HEK293 (cell line): ENCODE measurements at regions not wholly inside any gene's neighbourhood (a gene's known extent, or its start where the extent isn't known, plus 50 kb on each side); places are given as distances from the start of the nearest gene placed in this dataset.

Experiments used
- CTCF ChIA-PET: fragments of 350-600 bp; formaldehyde crosslinking; extraction: SDS; loops from one replicate; lab custom pipeline; 2021; ENCODE audit warnings: antibody characterized with exemption; lab: Yijun Ruan, JAX
- POLR2A ChIA-PET: fragments of 300-600 bp; formaldehyde crosslinking; extraction: SDS; loops from one replicate; lab custom pipeline; 2020; ENCODE audit warnings: antibody characterized with exemption, inconsistent platforms; lab: Yijun Ruan, JAX
- H3K27ac ChIP-seq: fragments of 200-500 bp; sonication (Bioruptor generic); 2 replicates; pipeline ENCODE4 v1.5.1; 2014; ENCODE audit warnings: low read depth, low read length, control low read depth, inconsistent platforms; ENCODE audit errors: extremely low read depth
- H3K36me3 ChIP-seq, 2 experiments: fragments of 200-500 bp in 1 of 2; sonication (Bioruptor generic) in 1 of 2; 1 replicate in 1 of 2; 2 replicates in 1 of 2; pipeline ENCODE4 v1.5.1; 2014 to 2017; ENCODE audit warnings: inconsistent platforms in 2 of 2, low read length in 2 of 2; ENCODE audit not compliant: control insufficient read depth in 2 of 2, insufficient read depth in 1 of 2
- H3K4me1 ChIP-seq: fragments of 200-500 bp; sonication (Bioruptor generic); 2 replicates; pipeline ENCODE4 v1.5.1; 2014; ENCODE audit warnings: mild to moderate bottlenecking, low read length, inconsistent platforms; ENCODE audit not compliant: control insufficient read depth, insufficient read depth
- H3K4me3 ChIP-seq: 2 replicates; pipeline ENCODE4 v1.5.1; 2011; ENCODE audit warnings: low read depth, mild to moderate bottlenecking, control low read depth, low read length, moderate library complexity
- H3K9me3 ChIP-seq: fragments of 200-500 bp; sonication (Bioruptor generic); 2 replicates; pipeline ENCODE4 v1.5.1; 2014; ENCODE audit warnings: low read depth, low read length, inconsistent platforms; ENCODE audit not compliant: control insufficient read depth, insufficient read depth
- GLI4 ChIP-seq: fragments of 450-650 bp; formaldehyde crosslinking; IDR thresholded peaks from 2 replicates; pipeline ENCODE4 v1.5.1; 2016; ENCODE audit warnings: missing biosample characterization, missing genetic modification characterization
- HOXC10 ChIP-seq: sonication (generic); formaldehyde crosslinking; IDR thresholded peaks from 2 replicates; pipeline ENCODE4 v1.8.1; 2023; ENCODE audit warnings: mild to moderate bottlenecking, missing genetic modification reagents
- KLF1 ChIP-seq: fragments of 450-650 bp; formaldehyde crosslinking; IDR thresholded peaks from 2 replicates; pipeline ENCODE4 v1.5.1; 2016; ENCODE audit warnings: missing biosample characterization, missing genetic modification characterization
- KLF9 ChIP-seq: fragments of 450-650 bp; formaldehyde crosslinking; IDR thresholded peaks from 2 replicates; pipeline ENCODE4 v1.5.1; 2016; ENCODE audit warnings: missing biosample characterization, missing genetic modification characterization, low read depth
- MZF1 ChIP-seq: fragments of 450-650 bp; formaldehyde crosslinking; IDR thresholded peaks from 2 replicates; pipeline ENCODE4 v1.5.1; 2017; ENCODE audit warnings: missing biosample characterization, missing genetic modification characterization, borderline replicate concordance
- ZBTB1 ChIP-seq: fragments of 450-650 bp; formaldehyde crosslinking; IDR thresholded peaks from 2 replicates; pipeline ENCODE4 v1.5.1; 2016; ENCODE audit warnings: missing biosample characterization, missing genetic modification characterization
- ZBTB49 ChIP-seq: fragments of 450-650 bp; formaldehyde crosslinking; IDR thresholded peaks from 2 replicates; pipeline ENCODE4 v1.5.1; 2016; ENCODE audit warnings: missing biosample characterization, missing genetic modification characterization, low read depth
- ZBTB6 ChIP-seq: fragments of 450-650 bp; formaldehyde crosslinking; IDR thresholded peaks from 2 replicates; pipeline ENCODE4 v1.5.1; 2017; ENCODE audit warnings: missing biosample characterization, missing genetic modification characterization
- ZNF10 ChIP-seq: fragments of 450-650 bp; formaldehyde crosslinking; IDR thresholded peaks from 2 replicates; pipeline ENCODE4 v1.5.1; 2017; ENCODE audit warnings: missing biosample characterization, missing genetic modification characterization
- ZNF112 ChIP-seq: fragments of 450-650 bp; formaldehyde crosslinking; IDR thresholded peaks from 2 replicates; pipeline ENCODE4 v1.5.0; 2017; ENCODE audit warnings: missing biosample characterization, missing genetic modification characterization
- ZNF16 ChIP-seq: fragments of 450-650 bp; formaldehyde crosslinking; IDR thresholded peaks from 2 replicates; pipeline ENCODE4 v1.5.1; 2016; ENCODE audit warnings: low read depth, missing biosample characterization, missing genetic modification characterization
- ZNF174 ChIP-seq: fragments of 450-650 bp; formaldehyde crosslinking; IDR thresholded peaks from 2 replicates; pipeline ENCODE4 v1.5.0; 2017; ENCODE audit warnings: missing biosample characterization, mild to moderate bottlenecking, missing genetic modification characterization
- ZNF2 ChIP-seq: fragments of 450-650 bp; formaldehyde crosslinking; IDR thresholded peaks from 2 replicates; pipeline ENCODE4 v1.5.1; 2016; ENCODE audit warnings: missing biosample characterization, missing genetic modification characterization
- ZNF239 ChIP-seq: fragments of 450-650 bp; formaldehyde crosslinking; IDR thresholded peaks from 2 replicates; pipeline ENCODE4 v1.5.1; 2016; ENCODE audit warnings: missing biosample characterization, missing genetic modification characterization
- ZNF248 ChIP-seq: fragments of 450-650 bp; formaldehyde crosslinking; IDR thresholded peaks from 2 replicates; pipeline ENCODE4 v1.5.1; 2017; ENCODE audit warnings: missing biosample characterization, missing genetic modification characterization
- ZNF366 ChIP-seq: fragments of 450-650 bp; formaldehyde crosslinking; conservative IDR thresholded peaks from 2 replicates; pipeline ENCODE4 v1.5.1; 2016; ENCODE audit warnings: missing biosample characterization, missing genetic modification characterization
- ZNF433 ChIP-seq: fragments of 450-650 bp; formaldehyde crosslinking; IDR thresholded peaks from 2 replicates; pipeline ENCODE4 v1.5.1; 2016; ENCODE audit warnings: missing biosample characterization, missing genetic modification characterization, low read depth
- ZNF449 ChIP-seq: fragments of 450-650 bp; formaldehyde crosslinking; IDR thresholded peaks from 2 replicates; pipeline ENCODE4 v1.5.1; 2017; ENCODE audit warnings: missing biosample characterization, mild to moderate bottlenecking, missing genetic modification characterization, moderate library complexity
- ZNF501 ChIP-seq: fragments of 450-650 bp; formaldehyde crosslinking; IDR thresholded peaks from 2 replicates; pipeline ENCODE4 v1.5.1; 2016; ENCODE audit warnings: missing biosample characterization, missing genetic modification characterization
- ZNF514 ChIP-seq: fragments of 450-650 bp; formaldehyde crosslinking; IDR thresholded peaks from 2 replicates; pipeline ENCODE4 v1.5.1; 2016; ENCODE audit warnings: missing biosample characterization, missing genetic modification characterization
- ZNF548 ChIP-seq: fragments of 450-650 bp; formaldehyde crosslinking; IDR thresholded peaks from 2 replicates; pipeline ENCODE4 v1.5.1; 2016; ENCODE audit warnings: missing biosample characterization, missing genetic modification characterization
- ZNF596 ChIP-seq: fragments of 450-650 bp; IDR thresholded peaks from 2 replicates; pipeline ENCODE4 v1.5.0; 2018; ENCODE audit warnings: missing biosample characterization, mild to moderate bottlenecking, missing genetic modification characterization, moderate library complexity
- ZNF645 ChIP-seq: fragments of 450-650 bp; formaldehyde crosslinking; IDR thresholded peaks from 2 replicates; pipeline ENCODE4; 2016; ENCODE audit warnings: missing biosample characterization, missing genetic modification characterization
- ZNF792 ChIP-seq: fragments of 450-650 bp; formaldehyde crosslinking; IDR thresholded peaks from 2 replicates; pipeline ENCODE4 v1.5.1; 2016; ENCODE audit warnings: missing biosample characterization, missing genetic modification characterization

- H3K4me1 ChIP-seq: no peaks in the 10 kb centered on the region
- CTCF ChIA-PET: no interaction called here
- TF ChIP-seq GLI4 (tag by site-specific recombination) (no peak), KLF1 (tag by site-specific recombination) (no peak), ZBTB6 (tag by site-specific recombination) (no peak), HOXC10 (no peak), ZNF2 (tag by site-specific recombination) (no peak), ZBTB1 (tag by site-specific recombination) (no peak), ZNF239 (tag by site-specific recombination) (no peak), ZNF433 (no peak), ZNF792 (tag by site-specific recombination) (no peak), ZBTB49 (tag by site-specific recombination) (no peak), ZNF112 (tag by site-specific recombination) (no peak), KLF9 (no peak)
- TF ChIP-seq, all 188 proteins: peak for 0
- POLR2A ChIA-PET: interaction anchor here (0.7 kb wide), 1 partner anchor 54 kb away, joined by 8 read pairs; no protein-coding TSS in a partner anchor
- H3K27ac ChIP-seq: no peak overlapping the region
- no peaks in the 10 kb centered on the region for H3K9me3 ChIP-seq
- H3K36me3 ChIP-seq: no peaks in the 10 kb centered on the region
- no peak overlapping the region for H3K4me3 ChIP-seq
Measured at GRCh38 chr3:69456631-69457030, 70.7 kb upstream of the FRMD4B start.

- Histone ChIP-seq H3K9me3 (no peaks in the 10 kb centered on the region), H3K36me3 (no peaks in the 10 kb centered on the region), H3K4me1 (no peaks in the 10 kb centered on the region), H3K27ac (no peak overlapping the region), H3K4me3 (no peak overlapping the region)
- no peak for TF ChIP-seq ZNF645
- TF ChIP-seq ZNF596: no peak
- TF ChIP-seq ZNF501 (tag by site-specific recombination): no peak
- no peak for TF ChIP-seq ZNF366 (tag by site-specific recombination)
- TF ChIP-seq ZNF548 (tag by site-specific recombination): no peak
- no peak for TF ChIP-seq ZNF10
- TF ChIP-seq ZNF174 (tag by site-specific recombination): no peak
- no peak for TF ChIP-seq ZNF514
- no peak for TF ChIP-seq ZNF433
- TF ChIP-seq ZNF248 (tag by site-specific recombination): no peak
- TF ChIP-seq ZNF449: no peak
- TF ChIP-seq MZF1 (tag by site-specific recombination): no peak
- no peak for TF ChIP-seq ZNF16
- ChIA-PET CTCF (no interaction called here), POLR2A (no interaction called here)
Measured at GRCh38 chr3:69454204-69454787, 68.4 kb upstream of the FRMD4B start.
